ENCODE measurements at regions not wholly inside any gene's neighbourhood (a gene's known extent, or its start where the extent isn't known, plus 50 kb on each side); places are given as distances from the start of the nearest gene placed in this dataset.

GRCh38 chr3:153896197-153896596, 225.0 kb upstream of the ARHGEF26 start:
- no peak for TF ChIP-seq POLR2A (IDR thresholded peaks at IDR 0.05)
- TF ChIP-seq CTCF (IDR thresholded peaks at IDR 0.05), result no peak

All from adrenal gland (tissue), 5 donors.